Right lobe of liver (tissue), 6 donors: ENCODE measurements at regions not wholly inside any gene's neighbourhood (a gene's known extent, or its start where the extent isn't known, plus 50 kb on each side); places are given as distances from the start of the nearest gene placed in this dataset.
"Not testable (repeated sequence)": the region's sequence is repeated elsewhere in the genome, so short reads cannot be mapped to it uniquely, and the experiment has no call there.

Experiments used
- ATAC-seq, 4 donors: fragments of 200-7000 bp; cut with Tn5 transposase; one replicate each; pipeline ENCODE4 v1.9.1; 2020; ENCODE audit warnings: mild to moderate bottlenecking in 4 of 4, moderate library complexity in 4 of 4
- DNase-seq, 3 donors: peaks; one replicate each; pipeline ENCODE4 v3.0.0-alpha.2; 2020
- H3K27ac ChIP-seq, 3 donors: fragments of 200-600 bp; one replicate each; pipeline ENCODE4 v1.8.0; 2022
- H3K27me3 ChIP-seq, 2 donors: fragments of 200-600 bp; one replicate each; pipeline ENCODE4 v1.8.0; 2022
- H3K36me3 ChIP-seq, 4 donors: fragments of 200-600 bp; sonication (generic) in 1 of 4; one replicate each; pipeline versions ENCODE4 v1.5.1 to v1.8.0; 2017 to 2022; ENCODE audit warnings: control low read depth in 1 of 4
- H3K4me1 ChIP-seq, 4 donors: fragments of 200-600 bp; sonication (generic) in 1 of 4; one replicate each; pipeline versions ENCODE4 v1.5.1 to v1.8.0; 2017 to 2022; ENCODE audit warnings: control low read depth in 1 of 4
- H3K4me3 ChIP-seq, 3 donors: fragments of 200-600 bp; one replicate each; pipeline ENCODE4 v1.8.0; 2022
- H3K9me3 ChIP-seq, 4 donors: fragments of 200-600 bp; sonication (generic) in 1 of 4; one replicate each; pipeline versions ENCODE4 v1.5.1 to v1.8.0; 2017 to 2022; ENCODE audit warnings: control low read depth in 1 of 4
- POLR2A ChIP-seq: fragments of 450-650 bp; IDR thresholded peaks from one replicate; pipeline ENCODE4 v1.6.1; 2017; ENCODE audit warnings: antibody characterized with exemption, mild to moderate bottlenecking
- WGBS: methylation state at CpG from one replicate; pipeline ENCODE4 v1.1.6; 2018; ENCODE audit warnings: low coverage, low lambda C conversion rate; ENCODE audit not compliant: insufficient coverage; ENCODE audit errors: missing lambda C conversion rate; 5-methylcytosine and 5-hydroxymethylcytosine counted together
- intact Hi-C, 2 donors: fragments of 100-400 bp; cut with DNase I; formaldehyde crosslinking; loops; one replicate each; pipeline versions ENCODE4 v1.11.2 to v1.14.1; 2022
- TF ChIP-seq, protein P1 (sequence below), 4 donors: fragments of 200-600 bp in 3 of 4; fragments of 450-650 bp in 1 of 4; IDR thresholded peaks; one replicate each; pipeline versions ENCODE4 v1.5.1 to v1.8.0; 2016 to 2022; ENCODE audit warnings: antibody characterized with exemption in 4 of 4, mild to moderate bottlenecking in 2 of 4
- donor health status: DM: no; HTN: yes; CAD: no.
- donor health status: DM: no; HTN: no; CAD: no.
- donor health status: DM: no; HTN: no; CAD: no.
- donor health status: DM: no; HTN: yes; CAD: no.
- donor health status: DM: no; HTN: yes; CAD: no.

GRCh38 chr22:48498526-48499331, 1328.9 kb downstream of the BRD1 start:
- no peak overlapping the region for H3K4me3 ChIP-seq
- no peak for TF ChIP-seq POLR2A
- TF ChIP-seq, protein P1, sequence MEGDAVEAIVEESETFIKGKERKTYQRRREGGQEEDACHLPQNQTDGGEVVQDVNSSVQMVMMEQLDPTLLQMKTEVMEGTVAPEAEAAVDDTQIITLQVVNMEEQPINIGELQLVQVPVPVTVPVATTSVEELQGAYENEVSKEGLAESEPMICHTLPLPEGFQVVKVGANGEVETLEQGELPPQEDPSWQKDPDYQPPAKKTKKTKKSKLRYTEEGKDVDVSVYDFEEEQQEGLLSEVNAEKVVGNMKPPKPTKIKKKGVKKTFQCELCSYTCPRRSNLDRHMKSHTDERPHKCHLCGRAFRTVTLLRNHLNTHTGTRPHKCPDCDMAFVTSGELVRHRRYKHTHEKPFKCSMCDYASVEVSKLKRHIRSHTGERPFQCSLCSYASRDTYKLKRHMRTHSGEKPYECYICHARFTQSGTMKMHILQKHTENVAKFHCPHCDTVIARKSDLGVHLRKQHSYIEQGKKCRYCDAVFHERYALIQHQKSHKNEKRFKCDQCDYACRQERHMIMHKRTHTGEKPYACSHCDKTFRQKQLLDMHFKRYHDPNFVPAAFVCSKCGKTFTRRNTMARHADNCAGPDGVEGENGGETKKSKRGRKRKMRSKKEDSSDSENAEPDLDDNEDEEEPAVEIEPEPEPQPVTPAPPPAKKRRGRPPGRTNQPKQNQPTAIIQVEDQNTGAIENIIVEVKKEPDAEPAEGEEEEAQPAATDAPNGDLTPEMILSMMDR (IDR thresholded peaks at IDR 0.05): no peak
- intact Hi-C loops: no loop called here
- no peaks in the 10 kb centered on the region for H3K4me1 ChIP-seq
- peak in 2 of 3 donors; percentile 9 to 24 for DNase-seq
- H3K27ac ChIP-seq: no peak overlapping the region
- no peaks in the 10 kb centered on the region for H3K27me3 ChIP-seq
- H3K9me3 ChIP-seq: no peaks in the 10 kb centered on the region
- WGBS: 46% methylated on average over 20 of the region's 26 CpGs
- H3K36me3 ChIP-seq: no peaks in the 10 kb centered on the region
- ATAC-seq: no peak

GRCh38 chr22:48497743-48498520, 1329.7 kb downstream of the BRD1 start:
- H3K36me3 ChIP-seq, ATAC-seq, H3K27me3 ChIP-seq, H3K4me3 ChIP-seq, H3K9me3 ChIP-seq, intact Hi-C loops, H3K27ac ChIP-seq, H3K4me1 ChIP-seq: not testable (repeated sequence)
- DNase-seq: peak in 1 of 3 donors; percentile 6
- WGBS: 63% methylated on average over 7 of the region's 16 CpGs

GRCh38 chr22:48496987-48497650, 1330.6 kb downstream of the BRD1 start:
- DNase-seq (peak in 1 of 3 donors; percentile 42), ATAC-seq (no peak)
- intact Hi-C loops: no loop called here

GRCh38 chr22:48496226-48496845, 1331.3 kb downstream of the BRD1 start:
- Histone ChIP-seq H3K9me3 (no peaks in the 10 kb centered on the region), H3K4me1 (no peaks in the 10 kb centered on the region), H3K36me3 (no peaks in the 10 kb centered on the region), H3K27me3 (no peaks in the 10 kb centered on the region), H3K27ac (no peak overlapping the region), H3K4me3 (no peak overlapping the region)
- ATAC-seq (no peak), DNase-seq (peak in 1 of 3 donors; percentile 31)
- intact Hi-C loops: no loop called here
- TF ChIP-seq POLR2A: no peak
- TF ChIP-seq, protein P1 (IDR thresholded peaks at IDR 0.05): no peak
- WGBS: 63% methylated on average over 2 of the region's 16 CpGs

More at GRCh38 chr22:48496987-48497650, 1330.6 kb downstream of the BRD1 start:
- Histone ChIP-seq H3K27me3 (no peaks in the 10 kb centered on the region), H3K4me3 (no peak overlapping the region), H3K9me3 (no peaks in the 10 kb centered on the region), H3K4me1 (no peaks in the 10 kb centered on the region), H3K36me3 (no peaks in the 10 kb centered on the region), H3K27ac (no peak overlapping the region)
- WGBS: 77% methylated on average over 9 of the region's 30 CpGs
- TF ChIP-seq, protein P1 (IDR thresholded peaks at IDR 0.05): no peak
